WTC11 (cell line): ENCODE measurements at regions not wholly inside any gene's neighbourhood (a gene's known extent, or its start where the extent isn't known, plus 50 kb on each side); places are given as distances from the start of the nearest gene placed in this dataset.

Experiments
- CREM ChIP-seq: sonication (generic); formaldehyde crosslinking; IDR thresholded peaks from 2 replicates; pipeline ENCODE4 v1.8.1; 2022; ENCODE audit warnings: mild to moderate bottlenecking, missing genetic modification reagents, moderate library complexity
- CTCF ChIP-seq: fragments of 200-600 bp; IDR thresholded peaks from 2 replicates; pipeline ENCODE4 v1.8.0; 2022; ENCODE audit warnings: antibody characterized with exemption
- KAT7 ChIP-seq: sonication (generic); formaldehyde crosslinking; IDR thresholded peaks from 2 replicates; pipeline ENCODE4 v1.8.1; 2023; ENCODE audit warnings: missing genetic modification reagents, mild to moderate bottlenecking, borderline replicate concordance
- NFYB ChIP-seq: sonication (generic); formaldehyde crosslinking; conservative IDR thresholded peaks from 2 replicates; pipeline ENCODE4 v1.8.0; 2022; ENCODE audit warnings: low read depth, missing genetic modification reagents
- NR3C1 ChIP-seq: sonication (generic); formaldehyde crosslinking; conservative IDR thresholded peaks from 2 replicates; pipeline ENCODE4 v1.8.1; 2023; ENCODE audit warnings: low read depth, mild to moderate bottlenecking, missing genetic modification reagents
- SP1 ChIP-seq: sonication (generic); formaldehyde crosslinking; conservative IDR thresholded peaks from 2 replicates; pipeline ENCODE4 v1.8.1; 2022; ENCODE audit warnings: missing genetic modification reagents
- ZNF416 ChIP-seq: fragments of 250-450 bp; sonication (Bioruptor Pico); IDR thresholded peaks from 2 replicates; pipeline ENCODE4 v1.9.0; 2021; ENCODE audit warnings: mild to moderate bottlenecking, inconsistent platforms

- no peak for TF ChIP-seq CTCF
- TF ChIP-seq KAT7 (CRISPR knock-in tag) = no peak
- no peak for TF ChIP-seq NR3C1
- TF ChIP-seq ZNF416 (CRISPR knock-in tag) = no peak
- TF ChIP-seq CREM (CRISPR knock-in tag) = no peak
- TF ChIP-seq NFYB (CRISPR knock-in tag) = no peak
- no peak for TF ChIP-seq SP1 (CRISPR knock-in tag)
Observed at GRCh38 chr4:148773313-148773712, 331.1 kb upstream of the NR3C2 start.
